Stimulated activated CD8-positive, alpha-beta memory T cell treated with anti-CD3 and anti-CD28 coated beads, Interleukin-4, amount 100 ng/mL, for 4 hours (primary cell): ENCODE measurements at regions not wholly inside any gene's neighbourhood (a gene's known extent, or its start where the extent isn't known, plus 50 kb on each side); places are given as distances from the start of the nearest gene placed in this dataset.

Experiments
- DNase-seq, 2 donors: peaks; one replicate each; pipeline ENCODE4 v3.0.0-alpha.2; 2020; ENCODE audit warnings: low read depth in 2 of 2, low spot score in 1 of 2

GRCh38 chr15:66832664-66833063 is 130.6 kb downstream of the SMAD6 start:
- DNase-seq: no peak

- DNase-seq: no peak
Observed at GRCh38 chr15:66833371-66833770, 131.3 kb downstream of the SMAD6 start.

GRCh38 chr15:66833803-66834202 is 131.8 kb downstream of the SMAD6 start:
- no peak for DNase-seq

GRCh38 chr15:66834881-66835878 is 133.1 kb downstream of the SMAD6 start:
- no peak for DNase-seq

GRCh38 chr15:66836231-66837030 is 134.4 kb downstream of the SMAD6 start:
- no peak for DNase-seq

GRCh38 chr15:66838202-66838601 is 136.2 kb downstream of the SMAD6 start:
- DNase-seq: no peak

GRCh38 chr15:66838671-66839239 is 136.7 kb downstream of the SMAD6 start:
- DNase-seq: no peak

GRCh38 chr15:66839506-66840112 is 137.6 kb downstream of the SMAD6 start:
- no peak for DNase-seq

- DNase-seq: no peak
Observed at GRCh38 chr15:66840615-66841390, 138.8 kb downstream of the SMAD6 start.

GRCh38 chr15:66841953-66842681 is 140.1 kb downstream of the SMAD6 start:
- DNase-seq: no peak

GRCh38 chr15:66842710-66843441 is 140.8 kb downstream of the SMAD6 start:
- no peak for DNase-seq

GRCh38 chr15:66843581-66843980 is 141.5 kb downstream of the SMAD6 start:
- no peak for DNase-seq

- no peak for DNase-seq
Observed at GRCh38 chr15:66844041-66844746, 142.2 kb downstream of the SMAD6 start.

GRCh38 chr15:66844747-66845145 is 142.7 kb downstream of the SMAD6 start:
- no peak for DNase-seq

- no peak for DNase-seq
Observed at GRCh38 chr15:66845266-66845785, 143.3 kb downstream of the SMAD6 start.

- DNase-seq: no peak
Observed at GRCh38 chr15:66846031-66846430, 144.0 kb downstream of the SMAD6 start.

GRCh38 chr15:66846811-66847210 is 144.8 kb downstream of the SMAD6 start:
- DNase-seq: no peak

- no peak for DNase-seq
Observed at GRCh38 chr15:66847565-66847991, 145.5 kb downstream of the SMAD6 start.
